HCT116 (cell line): ENCODE measurements at regions not wholly inside any gene's neighbourhood (a gene's known extent, or its start where the extent isn't known, plus 50 kb on each side); places are given as distances from the start of the nearest gene placed in this dataset.

Experiments used
- CBX3 ChIP-seq: IDR thresholded peaks from 2 replicates; pipeline ENCODE4 v1.6.1; 2012; ENCODE audit warnings: low read depth
- CTCF ChIP-seq, 3 experiments: fragments of 200-600 bp in 1 of 3; sonication (generic) in 1 of 3; IDR thresholded peaks in 2 of 3; conservative IDR thresholded peaks in 1 of 3; 2 replicates each; pipeline ENCODE4 v1.5.1; 2012 to 2017; ENCODE audit warnings: low read depth in 2 of 3, low read length in 2 of 3, antibody characterized with exemption in 1 of 3, borderline replicate concordance in 1 of 3, control low read depth in 1 of 3, mild to moderate bottlenecking in 1 of 3, mixed read lengths in 1 of 3, mixed run types in 1 of 3, moderate library complexity in 1 of 3; ENCODE audit not compliant: insufficient read depth in 1 of 3
- EZH2phosphoT487 ChIP-seq: fragments of 200-600 bp; IDR thresholded peaks from 2 replicates; pipeline ENCODE4 v1.6.1; 2018; ENCODE audit warnings: antibody characterized with exemption, borderline replicate concordance
- MAX ChIP-seq: IDR thresholded peaks from 2 replicates; pipeline ENCODE4 v1.6.1; 2012
- POLR2A ChIP-seq: IDR thresholded peaks from 2 replicates; pipeline ENCODE4 v1.7.0; 2011; ENCODE audit warnings: borderline replicate concordance; ENCODE audit not compliant: insufficient read depth, insufficient read length; ENCODE audit errors: extremely low read depth
- REST ChIP-seq: IDR thresholded peaks from 2 replicates; pipeline ENCODE4 v1.6.1; 2012; ENCODE audit warnings: low read depth
- YY1 ChIP-seq: IDR thresholded peaks from 2 replicates; pipeline ENCODE4 v1.6.1; 2011; ENCODE audit warnings: low read length, low read depth, moderate library complexity, mild to moderate bottlenecking; ENCODE audit not compliant: insufficient replicate concordance; ENCODE audit errors: extremely low read depth

- no peak for TF ChIP-seq MAX
- no peak for TF ChIP-seq REST
- TF ChIP-seq EZH2phosphoT487, result no peak
- TF ChIP-seq POLR2A, result no peak
- TF ChIP-seq CBX3, result no peak
- no peak for TF ChIP-seq YY1
- no peak for TF ChIP-seq CTCF (IDR thresholded peaks at IDR 0.05 in 2 of 3, conservative IDR thresholded peaks at IDR 0.05 in 1 of 3; ENCODE audit: borderline replicate concordance in 1 of 3, insufficient read depth in 1 of 3, low read depth in 2 of 3, low read length in 2 of 3)
Observed at GRCh38 chr12:88406905-88407304, 173.4 kb downstream of the KITLG start.
